ENCODE measurements at regions not wholly inside any gene's neighbourhood (a gene's known extent, or its start where the extent isn't known, plus 50 kb on each side); places are given as distances from the start of the nearest gene placed in this dataset.

- DNase-seq (ENCODE audit: low read depth, low spot score): no peak
Observed at GRCh38 chr10:8534891-8535290, 480.4 kb downstream of the GATA3 start.

DNA sequence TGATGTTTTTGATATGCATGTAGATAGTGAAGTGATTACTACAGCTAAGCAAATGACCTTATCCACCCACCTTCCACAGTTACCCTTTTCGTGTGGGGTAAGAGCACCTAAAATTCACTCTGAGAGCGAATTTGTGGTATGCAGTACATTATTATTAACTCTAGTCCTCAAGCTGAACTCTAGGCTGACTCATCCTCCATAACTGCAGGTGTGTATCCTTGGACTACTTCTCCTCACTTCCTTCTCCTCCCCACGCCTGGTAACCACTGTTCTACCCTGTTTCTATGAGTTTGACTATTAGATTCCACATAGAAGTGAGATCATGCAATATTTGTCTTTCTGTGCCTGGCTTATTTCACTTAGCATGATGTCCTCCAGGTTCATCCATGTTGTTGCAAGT, 484.6 kb downstream of the GATA3 start:
- no peak for DNase-seq (ENCODE audit: low read depth, low spot score)

DNA sequence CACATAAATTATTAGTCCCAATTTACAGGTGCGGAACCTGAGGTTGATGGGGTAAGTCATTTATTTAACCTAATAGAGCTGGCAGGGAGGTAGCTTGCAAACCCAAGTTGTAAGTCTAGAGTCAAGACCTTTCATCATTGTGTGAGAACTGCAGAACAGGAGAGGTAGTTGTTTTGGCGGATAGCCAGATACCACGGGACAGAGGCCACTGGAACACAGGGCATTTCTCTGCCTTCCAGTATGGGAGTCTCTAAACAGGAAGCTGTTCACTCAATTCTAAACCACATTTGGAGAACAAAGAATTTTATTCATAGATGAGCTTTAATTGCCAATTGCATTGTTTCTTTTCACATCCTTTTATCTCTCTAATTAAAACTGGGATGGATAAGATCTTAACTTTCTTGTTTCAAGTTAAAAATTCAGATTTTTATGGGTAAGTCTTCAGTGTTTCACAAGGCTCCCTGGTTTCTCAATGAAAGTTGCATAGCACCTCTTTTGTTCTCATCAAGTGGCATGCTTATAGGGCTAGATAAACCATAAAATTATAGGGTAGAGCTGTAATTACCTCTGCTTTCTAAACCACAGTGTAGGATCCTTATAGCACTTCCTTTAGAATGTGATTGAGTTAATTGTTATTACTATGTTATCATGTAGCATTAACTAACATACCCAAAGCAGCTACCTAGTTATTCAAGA, 489.0 kb downstream of the GATA3 start:
- no peak for DNase-seq (ENCODE audit: low read depth, low spot score)

DNA sequence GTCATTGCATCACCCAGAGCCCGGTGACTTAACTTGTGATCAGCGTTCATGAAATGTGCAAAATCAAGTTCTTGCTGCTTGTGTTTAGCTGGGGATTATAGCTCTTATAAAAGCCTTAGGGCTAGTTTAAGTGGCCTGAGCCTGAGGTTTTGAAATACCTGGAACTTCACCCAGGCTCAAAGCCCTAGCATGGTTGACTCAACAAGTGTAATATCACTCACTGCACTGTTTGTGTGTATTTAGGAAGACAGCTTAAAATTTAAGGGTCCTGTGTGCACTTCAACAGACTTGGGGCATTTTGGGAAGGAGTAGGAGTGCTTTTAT, 489.5 kb downstream of the GATA3 start:
- DNase-seq (ENCODE audit: low read depth, low spot score): no peak

- DNase-seq (ENCODE audit: low read depth, low spot score): no peak
Observed at GRCh38 chr10:8544500-8544899, 490.0 kb downstream of the GATA3 start.

- DNase-seq (ENCODE audit: low read depth, low spot score): no peak
Observed at GRCh38 chr10:8554574-8554973, 500.1 kb downstream of the GATA3 start.

- no peak for DNase-seq (ENCODE audit: low read depth, low spot score)
Observed at GRCh38 chr10:8556321-8556720, 501.8 kb downstream of the GATA3 start.

- DNase-seq (ENCODE audit: low read depth, low spot score): no peak
Observed at GRCh38 chr10:8563478-8563877, 509.0 kb downstream of the GATA3 start.

DNA sequence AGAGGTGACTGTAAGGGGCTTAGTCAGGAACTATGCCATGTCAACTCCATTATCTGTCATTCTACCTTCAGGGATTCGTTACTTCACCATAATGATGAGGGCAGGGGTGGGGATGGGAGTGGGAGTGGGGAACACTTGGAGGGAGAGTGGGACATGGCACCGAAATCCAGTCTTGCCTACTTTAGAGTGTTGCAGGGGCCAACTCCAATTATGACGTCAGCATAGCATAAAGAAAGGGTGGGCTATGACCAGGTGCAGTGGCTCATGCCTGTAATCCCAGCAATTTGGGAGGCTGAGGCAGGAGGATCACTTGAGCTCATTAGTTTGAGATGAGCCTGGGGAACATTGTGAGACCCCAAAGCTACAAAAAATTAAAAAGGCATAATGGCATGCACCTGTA, 512.2 kb downstream of the GATA3 start:
- DNase-seq (ENCODE audit: low read depth, low spot score): no peak

GRCh38 chr10:8568401-8568800, 513.9 kb downstream of the GATA3 start:
- no peak for DNase-seq (ENCODE audit: low read depth, low spot score)

- DNase-seq (ENCODE audit: low read depth, low spot score): no peak
Observed at GRCh38 chr10:8575620-8576019, 521.1 kb downstream of the GATA3 start.

DNA sequence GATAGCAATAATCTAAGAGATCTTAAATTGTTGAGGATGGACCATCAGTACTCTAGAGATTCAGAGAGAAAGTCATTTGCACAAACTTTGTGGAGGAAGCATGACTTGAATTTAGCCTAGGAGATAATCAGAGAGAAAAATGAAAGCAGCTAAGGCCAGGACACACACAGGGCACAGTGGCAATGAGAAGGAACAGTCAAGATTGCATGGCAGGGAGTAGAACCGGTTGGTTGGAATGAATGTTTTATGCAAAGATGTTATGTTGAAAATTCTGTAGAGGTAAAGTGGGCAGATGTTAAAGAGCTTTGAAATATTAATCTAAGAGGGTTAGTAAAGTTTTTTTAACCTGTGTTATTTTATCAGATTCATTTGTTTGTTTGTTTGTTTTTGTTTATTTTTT, 521.8 kb downstream of the GATA3 start:
- no peak for DNase-seq (ENCODE audit: low read depth, low spot score)

DNA sequence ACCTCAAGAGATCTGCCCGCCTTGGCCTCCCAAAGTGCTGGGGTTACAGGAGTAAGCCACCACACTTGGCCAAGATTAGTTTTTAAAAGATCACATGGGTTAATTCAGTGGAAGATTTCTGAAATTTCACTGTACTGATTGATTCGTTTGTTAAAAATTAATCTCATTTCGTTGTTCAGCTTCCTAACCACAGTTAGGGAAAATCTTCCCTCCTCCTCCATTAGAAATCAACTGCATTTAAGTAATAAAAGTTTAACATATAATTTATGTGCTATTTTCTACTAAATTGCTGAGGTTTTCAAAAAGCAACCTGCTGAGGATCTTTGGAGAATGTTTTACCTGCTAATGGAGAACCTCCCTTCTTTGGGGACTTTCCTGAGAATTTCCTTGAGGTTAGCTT, 522.4 kb downstream of the GATA3 start:
- DNase-seq (ENCODE audit: low read depth, low spot score): no peak

- no peak for DNase-seq (ENCODE audit: low read depth, low spot score)
Observed at GRCh38 chr10:8577686-8578085, 523.2 kb downstream of the GATA3 start.

DNA sequence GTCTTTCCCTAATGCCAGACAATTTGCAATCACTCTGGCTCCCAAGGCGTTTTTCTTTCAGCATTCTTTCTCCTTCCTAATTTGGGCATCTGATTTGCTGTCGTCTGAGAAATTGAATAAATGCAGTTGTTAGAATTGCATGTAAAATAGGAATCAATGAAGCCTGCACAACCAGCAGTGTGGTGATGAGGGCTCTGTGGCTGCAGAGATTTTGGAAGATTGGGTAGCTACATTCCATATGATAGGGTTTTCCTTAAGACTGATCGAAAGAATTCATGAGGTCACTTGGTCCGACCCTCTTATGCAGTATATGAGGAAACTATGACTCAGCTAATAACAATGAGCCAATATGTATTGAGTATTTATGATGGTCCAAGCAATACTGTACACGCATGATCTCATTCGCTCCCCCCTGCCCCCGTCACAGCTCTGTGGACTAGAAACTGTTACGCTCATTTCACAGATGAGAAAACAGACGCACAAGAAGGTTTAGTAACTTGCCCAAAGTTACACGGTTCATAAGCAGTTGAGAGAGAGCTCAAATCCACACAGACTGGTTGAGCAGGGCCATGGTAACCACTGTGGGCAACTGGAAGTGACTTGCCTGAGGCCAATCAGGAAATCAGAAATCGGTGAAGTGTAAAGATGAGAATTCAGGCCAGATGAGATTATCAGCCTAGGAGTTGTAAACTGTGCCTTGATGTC, 527.2 kb downstream of the GATA3 start:
- DNase-seq (ENCODE audit: low read depth, low spot score): no peak

- DNase-seq (ENCODE audit: low read depth, low spot score): no peak
Observed at GRCh38 chr10:8583096-8583495, 528.6 kb downstream of the GATA3 start.

DNA sequence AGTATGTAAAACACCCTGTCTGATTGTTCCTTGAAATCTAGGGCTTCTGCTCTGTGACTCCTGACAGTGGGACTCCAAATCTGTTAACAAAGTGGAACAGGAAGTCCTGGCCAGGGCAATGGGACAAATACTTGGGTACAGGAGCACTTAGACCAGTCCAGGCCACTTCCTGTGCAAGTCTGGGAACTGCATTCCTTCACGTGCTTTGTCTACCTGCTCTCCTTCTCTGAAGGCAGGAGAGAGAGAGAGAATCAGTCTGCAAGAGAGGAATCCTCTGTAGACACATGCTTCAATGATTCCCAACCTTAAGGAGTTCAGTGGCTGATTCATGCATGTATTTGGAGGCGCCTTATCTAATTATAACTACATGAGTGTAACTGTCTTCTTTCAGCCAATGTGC, 530.2 kb downstream of the GATA3 start:
- DNase-seq (ENCODE audit: low read depth, low spot score): no peak

DNA sequence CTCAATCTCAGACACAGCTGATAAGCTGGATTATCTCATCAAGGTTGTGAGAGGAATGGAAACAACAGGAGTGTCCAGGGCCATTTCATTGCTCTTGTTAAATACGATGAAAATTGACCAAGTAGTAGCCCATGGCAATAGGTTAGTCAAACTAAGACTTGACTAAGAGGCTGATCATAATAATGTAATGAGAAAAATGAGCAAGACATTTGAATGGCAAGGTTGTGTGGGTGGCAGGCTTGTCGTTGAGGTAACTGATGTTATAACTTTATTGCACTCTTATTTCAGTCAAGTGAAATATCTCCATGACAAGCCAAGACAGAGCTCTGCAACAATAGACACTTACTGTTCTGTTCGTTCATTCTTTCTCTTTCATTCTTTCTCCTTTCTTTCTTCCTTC, 532.0 kb downstream of the GATA3 start:
- no peak for DNase-seq (ENCODE audit: low read depth, low spot score)

DNA sequence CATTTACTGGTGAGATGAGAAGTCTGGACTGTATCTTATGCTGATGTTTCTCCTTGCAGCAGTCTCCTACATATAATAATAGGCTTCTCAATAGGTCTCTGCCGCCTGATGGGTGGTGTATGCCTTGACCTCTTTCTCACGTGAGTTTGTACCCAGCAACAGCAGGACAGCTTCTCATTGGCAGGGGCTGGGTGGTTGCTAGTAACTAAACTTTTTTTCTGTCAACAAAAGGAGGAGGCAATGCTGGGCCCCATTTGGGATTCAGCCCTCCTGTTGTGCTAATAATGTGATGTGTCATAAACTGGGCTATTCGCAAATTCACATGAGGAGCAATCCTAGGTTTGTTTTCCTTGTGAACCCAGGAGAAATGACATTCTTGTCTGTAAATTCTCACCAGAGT, 533.6 kb downstream of the GATA3 start:
- no peak for DNase-seq (ENCODE audit: low read depth, low spot score)

- DNase-seq (ENCODE audit: low read depth, low spot score): no peak
Observed at GRCh38 chr10:8590518-8590917, 536.0 kb downstream of the GATA3 start.

- no peak for DNase-seq (ENCODE audit: low read depth, low spot score)
Observed at GRCh38 chr10:8591640-8592039, 537.2 kb downstream of the GATA3 start.

- DNase-seq (ENCODE audit: low read depth, low spot score): no peak
Observed at GRCh38 chr10:8594176-8594575, 539.7 kb downstream of the GATA3 start.

DNA sequence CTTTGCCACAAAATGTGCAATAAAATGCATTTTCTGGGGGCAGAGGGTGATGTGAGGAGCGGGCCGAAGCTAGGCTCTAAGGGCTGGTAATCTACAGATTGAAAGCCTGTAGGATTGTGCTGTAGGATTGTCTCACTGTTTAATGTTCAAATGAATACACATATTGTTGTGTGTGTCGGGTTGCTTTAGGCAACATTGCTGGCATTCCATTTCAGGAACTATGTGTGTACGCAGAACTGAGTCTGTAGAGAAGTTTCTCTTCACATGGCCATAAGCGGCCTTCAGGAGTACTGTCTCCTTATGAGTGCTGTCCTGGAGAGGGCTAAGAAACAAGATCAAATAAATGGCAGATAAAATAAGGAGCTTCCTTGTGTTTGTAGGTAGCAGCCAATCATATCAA, 540.2 kb downstream of the GATA3 start:
- DNase-seq (ENCODE audit: low read depth, low spot score): no peak

GRCh38 chr10:8595140-8595539, 540.7 kb downstream of the GATA3 start:
- no peak for DNase-seq (ENCODE audit: low read depth, low spot score)

Measured in iPS DF 19.7 (cell line).